Erythroblast (primary cell): ENCODE measurements at regions not wholly inside any gene's neighbourhood (a gene's known extent, or its start where the extent isn't known, plus 50 kb on each side); places are given as distances from the start of the nearest gene placed in this dataset.

Experiments used
- GATA1 ChIP-seq: IDR thresholded peaks from 2 replicates; pipeline ENCODE4 v1.6.1; 2011; ENCODE audit warnings: low read depth, mild to moderate bottlenecking, control low read depth, low read length, moderate library complexity
- POLR2A ChIP-seq: IDR thresholded peaks from 2 replicates; pipeline ENCODE4 v1.6.1; 2011; ENCODE audit warnings: mild to moderate bottlenecking, low read length

DNA sequence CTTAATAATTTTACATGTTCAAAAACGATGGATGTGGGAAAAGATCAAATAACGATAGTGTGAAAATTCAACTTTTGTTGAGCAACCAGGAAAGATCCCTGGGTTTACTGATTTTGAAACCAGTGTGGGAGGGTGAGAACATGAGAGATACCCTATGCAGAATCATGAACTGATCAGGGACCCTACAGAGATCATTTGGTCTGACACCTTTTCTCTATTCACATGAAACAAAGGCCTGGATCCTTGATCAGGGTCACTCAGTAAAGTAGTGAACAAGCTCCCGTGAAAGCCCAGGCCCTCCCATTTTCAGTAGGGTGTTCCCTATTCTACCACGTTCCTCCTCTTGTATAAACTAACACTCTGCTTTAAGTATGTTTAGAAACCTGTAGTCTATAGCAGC, 60.5 kb upstream of the DUSP22 start:
- no peak for TF ChIP-seq POLR2A
- TF ChIP-seq GATA1 = no peak
